Activated T-cell treated with anti-CD3 and anti-CD28 coated beads, Interleukin-2, amount 50 U/mL, for 24 hours (primary cell): ENCODE measurements at regions not wholly inside any gene's neighbourhood (a gene's known extent, or its start where the extent isn't known, plus 50 kb on each side); places are given as distances from the start of the nearest gene placed in this dataset.

ENCODE experiments used
- DNase-seq: peaks from one replicate; pipeline ENCODE4 v3.0.0-alpha.2; 2020
- H3K27ac Mint-ChIP-seq: 2 replicates; pipeline ENCODE4 v1.8.0; 2020; ENCODE audit warnings: mild to moderate bottlenecking, mixed read lengths
- H3K27me3 Mint-ChIP-seq: 2 replicates; pipeline ENCODE4 v1.8.0; 2020; ENCODE audit warnings: mixed read lengths
- H3K36me3 Mint-ChIP-seq: 2 replicates; pipeline ENCODE4 v1.8.0; 2020; ENCODE audit warnings: low read depth, mixed read lengths
- H3K4me1 Mint-ChIP-seq: 2 replicates; pipeline ENCODE4 v1.8.0; 2020; ENCODE audit warnings: low read depth, mixed read lengths
- H3K4me3 Mint-ChIP-seq: 2 replicates; pipeline ENCODE4 v1.8.0; 2020; ENCODE audit warnings: mild to moderate bottlenecking, moderate library complexity, mixed read lengths
- H3K9me3 Mint-ChIP-seq: 2 replicates; pipeline ENCODE4 v1.8.0; 2020; ENCODE audit warnings: mixed read lengths

DNA sequence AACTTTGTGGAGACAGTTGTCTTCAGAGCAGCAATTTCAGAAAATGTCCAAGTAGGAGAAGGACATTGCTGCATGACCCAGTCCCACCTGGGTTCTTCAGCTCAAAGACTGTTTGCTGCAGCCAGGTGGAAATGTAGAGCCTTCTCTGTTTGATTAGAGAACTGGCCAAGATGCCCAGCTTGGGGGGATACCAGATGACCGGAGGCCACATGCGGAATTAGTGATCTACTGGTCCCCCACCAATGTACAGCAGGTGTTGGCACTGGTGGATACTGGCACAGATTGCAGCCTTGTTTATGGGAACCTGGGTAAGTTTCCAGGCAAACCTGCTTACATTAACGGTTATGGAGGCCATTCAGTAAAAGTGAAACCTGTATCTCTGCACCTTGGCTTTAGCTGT is 555.3 kb downstream of the SLC6A15 start:
- no peak overlapping the region for H3K4me3 Mint-ChIP-seq
- peaks cover 7% of the 10 kb centered on the region for H3K9me3 Mint-ChIP-seq
- H3K27me3 Mint-ChIP-seq: no peaks in the 10 kb centered on the region

GRCh38 chr12:84356224-84356623 is 556.4 kb downstream of the SLC6A15 start:
- Mint-ChIP-seq H3K4me3 (no peak overlapping the region), H3K27me3 (no peaks in the 10 kb centered on the region), H3K4me1 (no peaks in the 10 kb centered on the region)

More for the DNA sequence above, 555.3 kb downstream of the SLC6A15 start:
- no peaks in the 10 kb centered on the region for H3K36me3 Mint-ChIP-seq
- DNase-seq: no peak
- no peak overlapping the region for H3K27ac Mint-ChIP-seq
- no peaks in the 10 kb centered on the region for H3K4me1 Mint-ChIP-seq

DNA sequence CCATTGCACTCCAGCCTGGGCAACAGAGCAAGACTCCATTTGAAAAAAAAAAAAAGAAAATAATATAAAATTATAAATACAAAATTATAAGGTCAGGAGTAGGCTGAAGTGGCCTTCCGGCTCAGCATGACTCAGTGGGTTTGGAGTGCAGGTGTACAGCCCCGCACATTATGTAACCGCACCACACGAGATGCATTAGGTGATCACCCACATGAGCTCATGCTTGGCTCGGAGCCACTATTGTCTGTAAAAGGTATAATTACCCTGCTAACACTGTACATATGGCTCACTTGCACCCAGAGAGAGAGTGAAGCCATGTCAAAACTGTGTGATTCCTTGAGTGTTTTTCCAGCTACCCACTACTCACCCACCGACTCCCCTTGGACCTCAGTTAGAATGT is 557.0 kb downstream of the SLC6A15 start:
- H3K9me3 Mint-ChIP-seq: peaks cover 4% of the 10 kb centered on the region
- no peak for DNase-seq
- no peak overlapping the region for H3K27ac Mint-ChIP-seq
- H3K4me3 Mint-ChIP-seq: no peak overlapping the region
- no peaks in the 10 kb centered on the region for H3K36me3 Mint-ChIP-seq
- no peaks in the 10 kb centered on the region for H3K27me3 Mint-ChIP-seq
- H3K4me1 Mint-ChIP-seq: no peaks in the 10 kb centered on the region

More at GRCh38 chr12:84356224-84356623, 556.4 kb downstream of the SLC6A15 start:
- peaks cover 6% of the 10 kb centered on the region for H3K9me3 Mint-ChIP-seq
- no peak overlapping the region for H3K27ac Mint-ChIP-seq
- H3K36me3 Mint-ChIP-seq: no peaks in the 10 kb centered on the region
- DNase-seq: no peak

- Mint-ChIP-seq H3K4me3 (no peak overlapping the region), H3K9me3 (peaks cover 11% of the 10 kb centered on the region), H3K36me3 (no peaks in the 10 kb centered on the region), H3K4me1 (no peaks in the 10 kb centered on the region), H3K27ac (no peak overlapping the region), H3K27me3 (no peaks in the 10 kb centered on the region)
- no peak for DNase-seq
These were observed 564.0 kb downstream of the SLC6A15 start for GRCh38 chr12:84348582-84348981.

- no peaks in the 10 kb centered on the region for H3K36me3 Mint-ChIP-seq
- no peaks in the 10 kb centered on the region for H3K4me1 Mint-ChIP-seq
- DNase-seq: no peak
- H3K27ac Mint-ChIP-seq: no peak overlapping the region
- no peak overlapping the region for H3K4me3 Mint-ChIP-seq
- H3K27me3 Mint-ChIP-seq: no peaks in the 10 kb centered on the region
- H3K9me3 Mint-ChIP-seq: peaks cover 19% of the 10 kb centered on the region
These were observed 571.0 kb downstream of the SLC6A15 start for GRCh38 chr12:84341467-84342193.

DNA sequence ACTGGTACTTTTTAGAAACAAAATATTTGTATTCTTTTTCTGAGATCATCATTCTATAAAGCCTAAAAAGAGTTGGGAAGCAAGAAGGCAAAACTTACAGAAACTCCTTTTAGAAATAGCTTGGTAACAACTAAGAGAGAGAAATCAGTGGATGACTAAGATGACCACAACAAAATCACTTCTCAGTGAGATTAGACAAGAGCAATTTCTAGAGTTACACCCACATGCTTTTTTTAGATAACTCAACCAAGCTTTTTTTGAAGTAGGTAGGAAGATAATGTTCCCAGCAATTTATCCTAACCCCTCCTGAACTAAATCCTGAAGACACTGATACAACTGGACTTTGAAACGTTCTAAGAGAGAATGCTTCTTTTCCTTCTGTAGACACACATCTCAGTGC is 576.4 kb downstream of the SLC6A15 start:
- peaks cover 16% of the 10 kb centered on the region for H3K9me3 Mint-ChIP-seq
- no peaks in the 10 kb centered on the region for H3K36me3 Mint-ChIP-seq
- no peak overlapping the region for H3K4me3 Mint-ChIP-seq
- no peaks in the 10 kb centered on the region for H3K27me3 Mint-ChIP-seq
- no peak for DNase-seq
- H3K27ac Mint-ChIP-seq: no peak overlapping the region
- no peaks in the 10 kb centered on the region for H3K4me1 Mint-ChIP-seq

- H3K9me3 Mint-ChIP-seq: peaks cover 2% of the 10 kb centered on the region
- H3K4me1 Mint-ChIP-seq: no peaks in the 10 kb centered on the region
- no peak overlapping the region for H3K4me3 Mint-ChIP-seq
- no peaks in the 10 kb centered on the region for H3K36me3 Mint-ChIP-seq
- H3K27me3 Mint-ChIP-seq: no peaks in the 10 kb centered on the region
- DNase-seq: no peak
- H3K27ac Mint-ChIP-seq: no peak overlapping the region
These were observed 582.7 kb downstream of the SLC6A15 start for GRCh38 chr12:84329938-84330337.

GRCh38 chr12:84315926-84316325 is 596.7 kb downstream of the SLC6A15 start:
- Mint-ChIP-seq H3K27me3 (no peaks in the 10 kb centered on the region), H3K36me3 (no peaks in the 10 kb centered on the region)

GRCh38 chr12:84313323-84313675 is 599.3 kb downstream of the SLC6A15 start:
- Mint-ChIP-seq H3K36me3 (no peaks in the 10 kb centered on the region), H3K27me3 (no peaks in the 10 kb centered on the region), H3K4me1 (no peaks in the 10 kb centered on the region), H3K27ac (no peak overlapping the region), H3K9me3 (peaks cover 2% of the 10 kb centered on the region), H3K4me3 (no peak overlapping the region)
- no peak for DNase-seq

More at GRCh38 chr12:84315926-84316325, 596.7 kb downstream of the SLC6A15 start:
- Mint-ChIP-seq H3K9me3 (peaks cover 5% of the 10 kb centered on the region), H3K4me3 (no peak overlapping the region), H3K27ac (no peak overlapping the region), H3K4me1 (no peaks in the 10 kb centered on the region)
- no peak for DNase-seq

- H3K27ac Mint-ChIP-seq: no peak overlapping the region
These were observed 604.4 kb downstream of the SLC6A15 start for GRCh38 chr12:84308211-84308610.

GRCh38 chr12:84305144-84305543 is 607.5 kb downstream of the SLC6A15 start:
- Mint-ChIP-seq H3K4me1 (no peaks in the 10 kb centered on the region), H3K36me3 (no peaks in the 10 kb centered on the region), H3K9me3 (peaks cover 4% of the 10 kb centered on the region), H3K27me3 (no peaks in the 10 kb centered on the region), H3K27ac (no peak overlapping the region), H3K4me3 (no peak overlapping the region)
- no peak for DNase-seq

More at GRCh38 chr12:84308211-84308610, 604.4 kb downstream of the SLC6A15 start:
- Mint-ChIP-seq H3K27me3 (no peaks in the 10 kb centered on the region), H3K4me3 (no peak overlapping the region), H3K9me3 (peaks cover 6% of the 10 kb centered on the region), H3K4me1 (no peaks in the 10 kb centered on the region), H3K36me3 (no peaks in the 10 kb centered on the region)
- no peak for DNase-seq

DNA sequence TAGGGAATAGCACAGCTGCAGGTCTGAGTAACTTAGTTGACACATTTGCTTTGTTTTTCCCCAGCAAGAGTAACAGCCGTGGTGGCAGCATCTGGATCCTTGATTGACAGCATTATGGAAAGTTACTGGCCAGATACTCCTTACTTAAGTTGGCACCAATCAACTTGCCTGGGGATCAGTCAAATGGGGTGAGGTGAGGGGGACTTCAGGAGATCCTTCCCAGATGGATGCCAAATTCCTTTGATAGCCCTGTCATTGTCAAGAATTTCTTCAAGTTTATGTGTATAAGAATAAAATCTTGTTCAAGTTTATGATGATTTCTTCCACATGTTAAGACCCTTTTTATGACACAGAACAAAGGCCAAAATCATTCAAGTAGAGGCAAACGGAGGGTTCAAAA is 618.4 kb downstream of the SLC6A15 start:
- H3K36me3 Mint-ChIP-seq: no peaks in the 10 kb centered on the region
- H3K27me3 Mint-ChIP-seq: no peaks in the 10 kb centered on the region
- no peak overlapping the region for H3K4me3 Mint-ChIP-seq
- peaks cover 14% of the 10 kb centered on the region for H3K9me3 Mint-ChIP-seq
- H3K27ac Mint-ChIP-seq: no peak overlapping the region
- H3K4me1 Mint-ChIP-seq: no peaks in the 10 kb centered on the region
- DNase-seq: no peak

DNA sequence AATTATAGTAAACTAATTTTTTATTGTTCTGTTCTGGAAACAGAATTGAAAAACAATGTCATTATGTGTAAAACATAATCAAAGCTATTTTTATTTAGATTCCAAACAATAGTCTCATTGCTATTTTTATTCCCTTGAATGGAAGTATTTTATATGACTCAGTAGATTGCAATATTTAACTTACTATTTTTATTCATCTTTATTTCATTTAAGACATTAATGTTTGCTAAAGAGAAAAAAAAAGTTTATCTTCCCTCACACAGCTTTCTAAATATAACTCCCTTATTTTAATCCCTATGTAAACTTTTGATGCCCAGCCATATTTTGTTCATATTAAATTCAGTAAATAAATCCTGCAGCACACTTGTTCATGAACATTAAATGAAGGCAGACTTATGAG is 622.4 kb downstream of the SLC6A15 start:
- H3K36me3 Mint-ChIP-seq: no peaks in the 10 kb centered on the region
- no peak overlapping the region for H3K27ac Mint-ChIP-seq
- DNase-seq: no peak
- H3K4me1 Mint-ChIP-seq: no peaks in the 10 kb centered on the region
- H3K9me3 Mint-ChIP-seq: peaks cover 3% of the 10 kb centered on the region
- no peak overlapping the region for H3K4me3 Mint-ChIP-seq
- H3K27me3 Mint-ChIP-seq: no peaks in the 10 kb centered on the region

- DNase-seq: no peak
- no peaks in the 10 kb centered on the region for H3K4me1 Mint-ChIP-seq
- no peaks in the 10 kb centered on the region for H3K9me3 Mint-ChIP-seq
- no peaks in the 10 kb centered on the region for H3K27me3 Mint-ChIP-seq
- no peak overlapping the region for H3K27ac Mint-ChIP-seq
- H3K36me3 Mint-ChIP-seq: no peaks in the 10 kb centered on the region
- no peak overlapping the region for H3K4me3 Mint-ChIP-seq
These were observed 634.6 kb downstream of the SLC6A15 start for GRCh38 chr12:84277986-84278385.

- no peaks in the 10 kb centered on the region for H3K4me1 Mint-ChIP-seq
- H3K27ac Mint-ChIP-seq: no peak overlapping the region
- no peak overlapping the region for H3K4me3 Mint-ChIP-seq
- no peak for DNase-seq
- no peaks in the 10 kb centered on the region for H3K27me3 Mint-ChIP-seq
- peaks cover 1% of the 10 kb centered on the region for H3K9me3 Mint-ChIP-seq
- H3K36me3 Mint-ChIP-seq: no peaks in the 10 kb centered on the region
These were observed 636.4 kb downstream of the SLC6A15 start for GRCh38 chr12:84276215-84276614.

GRCh38 chr12:84272324-84272723 is 640.3 kb downstream of the SLC6A15 start:
- Mint-ChIP-seq H3K4me3 (no peak overlapping the region), H3K36me3 (no peaks in the 10 kb centered on the region), H3K27ac (no peak overlapping the region), H3K9me3 (peaks cover 3% of the 10 kb centered on the region), H3K4me1 (no peaks in the 10 kb centered on the region), H3K27me3 (no peaks in the 10 kb centered on the region)
- no peak for DNase-seq
